Loucy (cell line): ENCODE measurements at regions not wholly inside any gene's neighbourhood (a gene's known extent, or its start where the extent isn't known, plus 50 kb on each side); places are given as distances from the start of the nearest gene placed in this dataset.
"Not testable (repeated sequence)": the region's sequence is repeated elsewhere in the genome, so short reads cannot be mapped to it uniquely, and the experiment has no call there.

Experiments used
- H2AFZ ChIP-seq: fragments of 200-600 bp; sonication (generic); 2 replicates; pipeline ENCODE4 v1.6.0; 2016; ENCODE audit warnings: antibody characterized with exemption, mild to moderate bottlenecking, low read length, moderate library complexity
- H3F3A ChIP-seq: fragments of 200-600 bp; 2 replicates; pipeline ENCODE4 v1.6.0; 2016; ENCODE audit warnings: antibody characterized with exemption, low read depth, mild to moderate bottlenecking
- H3K27me3 ChIP-seq: fragments of 200-600 bp; sonication (generic); 2 replicates; pipeline ENCODE4 v1.6.1; 2014; ENCODE audit warnings: low read length, mild to moderate bottlenecking; ENCODE audit not compliant: insufficient read depth, poor library complexity, severe bottlenecking
- H3K36me3 ChIP-seq: fragments of 200-600 bp; sonication (generic); 2 replicates; pipeline ENCODE4 v1.6.1; 2016; ENCODE audit warnings: low read length; ENCODE audit not compliant: insufficient read depth
- H3K4me1 ChIP-seq: fragments of 200-600 bp; sonication (generic); 2 replicates; pipeline ENCODE4 v1.5.1; 2014; ENCODE audit warnings: low read length, mild to moderate bottlenecking; ENCODE audit not compliant: insufficient read depth, poor library complexity, severe bottlenecking
- H3K4me2 ChIP-seq: fragments of 200-600 bp; sonication (generic); 2 replicates; pipeline ENCODE4 v1.6.0; 2014; ENCODE audit warnings: antibody characterized with exemption, low read length, low read depth, mild to moderate bottlenecking; ENCODE audit not compliant: poor library complexity, severe bottlenecking
- H3K4me3 ChIP-seq: fragments of 200-600 bp; sonication (generic); 2 replicates; pipeline ENCODE4 v1.5.1; 2014; ENCODE audit warnings: low read length, mild to moderate bottlenecking, mixed read lengths; ENCODE audit not compliant: poor library complexity, severe bottlenecking
- H3K79me2 ChIP-seq: fragments of 200-600 bp; sonication (generic); 2 replicates; pipeline ENCODE4 v1.6.1; 2014; ENCODE audit warnings: low read length; ENCODE audit not compliant: insufficient read depth
- H3K9ac ChIP-seq: fragments of 200-600 bp; sonication (generic); 2 replicates; pipeline ENCODE4 v1.6.0; 2014; ENCODE audit warnings: mild to moderate bottlenecking, low read depth, low read length, moderate library complexity; ENCODE audit not compliant: poor library complexity, severe bottlenecking
- H3K9me2 ChIP-seq: fragments of 200-600 bp; sonication (generic); replicated peaks from 2 replicates; pipeline ENCODE4 v1.6.1; 2016; ENCODE audit warnings: low read depth, low read length, mixed read lengths
- H3K9me3 ChIP-seq: fragments of 200-600 bp; sonication (generic); 2 replicates; pipeline ENCODE4 v1.6.1; 2014; ENCODE audit warnings: mild to moderate bottlenecking, antibody characterized with exemption, low read length, low read depth; ENCODE audit not compliant: insufficient read depth
- H4K20me1 ChIP-seq: fragments of 200-600 bp; sonication (generic); 2 replicates; pipeline ENCODE4 v1.6.0; 2014; ENCODE audit warnings: antibody characterized with exemption, low read length, mild to moderate bottlenecking; ENCODE audit not compliant: insufficient read depth, poor library complexity, severe bottlenecking
- CTCF ChIP-seq: fragments of 200-600 bp; sonication (generic); conservative IDR thresholded peaks from 2 replicates; pipeline ENCODE4 v1.5.1; 2014; ENCODE audit warnings: mild to moderate bottlenecking, antibody characterized with exemption, low read length
- EZH2phosphoT487 ChIP-seq: fragments of 200-600 bp; IDR thresholded peaks from 2 replicates; pipeline ENCODE4 v1.6.1; 2018; ENCODE audit warnings: antibody characterized with exemption, mild to moderate bottlenecking, moderate library complexity, borderline replicate concordance

- no peaks in the 10 kb centered on the region for H3K27me3 ChIP-seq
- H3F3A ChIP-seq: no peaks in the 10 kb centered on the region
- no peaks in the 10 kb centered on the region for H3K4me1 ChIP-seq
- no peak overlapping the region for H2AFZ ChIP-seq
- no peaks in the 10 kb centered on the region for H3K9me3 ChIP-seq
- no peaks in the 10 kb centered on the region for H3K79me2 ChIP-seq
- no peak overlapping the region for H3K9ac ChIP-seq
- H3K36me3 ChIP-seq: no peaks in the 10 kb centered on the region
- no peak overlapping the region for H3K4me2 ChIP-seq
- H3K9me2 ChIP-seq: no peaks in the 10 kb centered on the region
- no peak for TF ChIP-seq EZH2phosphoT487
- TF ChIP-seq CTCF: no peak
- H4K20me1 ChIP-seq: no peaks in the 10 kb centered on the region
- no peak overlapping the region for H3K4me3 ChIP-seq
Measured at GRCh38 chr1:164163289-164163849, 395.6 kb upstream of the PBX1 start.

- Histone ChIP-seq H3K4me1 (no peaks in the 10 kb centered on the region), H3K27me3 (no peaks in the 10 kb centered on the region), H3F3A (no peaks in the 10 kb centered on the region), H3K36me3 (no peaks in the 10 kb centered on the region), H3K79me2 (no peaks in the 10 kb centered on the region), H3K4me3 (no peak overlapping the region), H3K9ac (no peak overlapping the region), H2AFZ (no peak overlapping the region), H4K20me1 (no peaks in the 10 kb centered on the region), H3K4me2 (no peak overlapping the region), H3K9me3 (no peaks in the 10 kb centered on the region), H3K9me2 (no peaks in the 10 kb centered on the region)
- TF ChIP-seq CTCF: no peak
- TF ChIP-seq EZH2phosphoT487: no peak
Measured at GRCh38 chr1:164165466-164165865, 393.5 kb upstream of the PBX1 start.

GRCh38 chr1:164166454-164166853, 392.5 kb upstream of the PBX1 start:
- H3K9ac ChIP-seq: not testable (repeated sequence)

GRCh38 chr1:164177118-164177517, 381.9 kb upstream of the PBX1 start:
- H4K20me1 ChIP-seq: no peaks in the 10 kb centered on the region
- H3K4me3 ChIP-seq: no peak overlapping the region
- no peaks in the 10 kb centered on the region for H3K79me2 ChIP-seq

More at GRCh38 chr1:164166454-164166853, 392.5 kb upstream of the PBX1 start:
- not testable (repeated sequence) for H3K4me1 ChIP-seq, H3K36me3 ChIP-seq, H2AFZ ChIP-seq, H3K27me3 ChIP-seq, H3K4me2 ChIP-seq, H4K20me1 ChIP-seq, H3K9me3 ChIP-seq, H3F3A ChIP-seq, H3K79me2 ChIP-seq, H3K4me3 ChIP-seq, H3K9me2 ChIP-seq

More at GRCh38 chr1:164177118-164177517, 381.9 kb upstream of the PBX1 start:
- Histone ChIP-seq H3F3A (no peaks in the 10 kb centered on the region), H3K9me3 (no peaks in the 10 kb centered on the region), H3K36me3 (no peaks in the 10 kb centered on the region), H3K9ac (no peak overlapping the region), H3K9me2 (no peaks in the 10 kb centered on the region), H3K4me2 (no peak overlapping the region), H3K4me1 (no peaks in the 10 kb centered on the region), H3K27me3 (no peaks in the 10 kb centered on the region), H2AFZ (no peak overlapping the region)
- TF ChIP-seq EZH2phosphoT487 (no peak), CTCF (no peak)
